Adrenal gland (tissue), 5 donors: ENCODE measurements at regions not wholly inside any gene's neighbourhood (a gene's known extent, or its start where the extent isn't known, plus 50 kb on each side); places are given as distances from the start of the nearest gene placed in this dataset.

Experiments
- POLR2A ChIP-seq, 2 donors: fragments of 450-650 bp; IDR thresholded peaks; one replicate each; pipeline ENCODE4 v1.6.1; 2017; ENCODE audit warnings: antibody characterized with exemption in 2 of 2, mild to moderate bottlenecking in 2 of 2, moderate library complexity in 1 of 2
- TF ChIP-seq, protein P1 (sequence below), 6 experiments: fragments of 450-650 bp in 4 of 6; fragments of 200-600 bp in 2 of 6; sonication (generic) in 1 of 6; IDR thresholded peaks; 1 replicate in 5 of 6; 2 replicates in 1 of 6; pipeline versions ENCODE4 v1.5.1 to v1.8.0; 2016 to 2021; ENCODE audit warnings: antibody characterized with exemption in 6 of 6, mild to moderate bottlenecking in 2 of 6, moderate library complexity in 1 of 6
- donor health status: DM: no; HTN: no; CAD: no.

DNA sequence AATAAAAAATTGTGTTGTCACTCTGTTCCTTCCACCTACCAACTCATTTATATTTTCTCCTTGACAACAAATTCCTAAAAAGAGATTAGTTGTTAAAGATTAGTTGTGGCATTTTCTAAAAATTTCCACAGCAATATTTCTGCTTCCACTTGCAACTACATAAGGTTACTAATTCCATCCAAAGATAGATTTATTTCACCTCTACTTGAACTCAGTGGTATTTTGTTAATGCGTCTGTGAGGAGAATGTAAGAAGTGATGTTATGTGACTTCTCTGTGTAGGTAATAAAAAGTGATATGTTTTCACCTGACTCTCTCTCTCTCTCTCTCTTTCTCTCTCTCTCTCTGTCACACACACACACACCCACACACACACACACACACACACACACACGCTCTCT is 1104.8 kb downstream of the AMY1C start:
- TF ChIP-seq, protein P1, sequence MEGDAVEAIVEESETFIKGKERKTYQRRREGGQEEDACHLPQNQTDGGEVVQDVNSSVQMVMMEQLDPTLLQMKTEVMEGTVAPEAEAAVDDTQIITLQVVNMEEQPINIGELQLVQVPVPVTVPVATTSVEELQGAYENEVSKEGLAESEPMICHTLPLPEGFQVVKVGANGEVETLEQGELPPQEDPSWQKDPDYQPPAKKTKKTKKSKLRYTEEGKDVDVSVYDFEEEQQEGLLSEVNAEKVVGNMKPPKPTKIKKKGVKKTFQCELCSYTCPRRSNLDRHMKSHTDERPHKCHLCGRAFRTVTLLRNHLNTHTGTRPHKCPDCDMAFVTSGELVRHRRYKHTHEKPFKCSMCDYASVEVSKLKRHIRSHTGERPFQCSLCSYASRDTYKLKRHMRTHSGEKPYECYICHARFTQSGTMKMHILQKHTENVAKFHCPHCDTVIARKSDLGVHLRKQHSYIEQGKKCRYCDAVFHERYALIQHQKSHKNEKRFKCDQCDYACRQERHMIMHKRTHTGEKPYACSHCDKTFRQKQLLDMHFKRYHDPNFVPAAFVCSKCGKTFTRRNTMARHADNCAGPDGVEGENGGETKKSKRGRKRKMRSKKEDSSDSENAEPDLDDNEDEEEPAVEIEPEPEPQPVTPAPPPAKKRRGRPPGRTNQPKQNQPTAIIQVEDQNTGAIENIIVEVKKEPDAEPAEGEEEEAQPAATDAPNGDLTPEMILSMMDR (IDR thresholded peaks at IDR 0.05): no peak
- TF ChIP-seq POLR2A (IDR thresholded peaks at IDR 0.05): no peak
